Osteocyte (in vitro differentiated cells): ENCODE measurements at regions not wholly inside any gene's neighbourhood (a gene's known extent, or its start where the extent isn't known, plus 50 kb on each side); places are given as distances from the start of the nearest gene placed in this dataset.

Experiments
- DNase-seq: peaks from one replicate; pipeline ENCODE4 v3.0.0; 2021; ENCODE audit warnings: mixed read lengths; ENCODE audit not compliant: unreplicated experiment; ENCODE audit errors: extremely low spot score
- H3K27ac Mint-ChIP-seq: one replicate; pipeline ENCODE4 v1.8.0; 2021; ENCODE audit warnings: mild to moderate bottlenecking, mixed read lengths; ENCODE audit not compliant: unreplicated experiment
- H3K27me3 Mint-ChIP-seq: one replicate; pipeline ENCODE4 v1.8.0; 2021; ENCODE audit warnings: mixed read lengths; ENCODE audit not compliant: unreplicated experiment
- H3K36me3 Mint-ChIP-seq: one replicate; pipeline ENCODE4 v1.8.0; 2021; ENCODE audit warnings: mixed read lengths; ENCODE audit not compliant: unreplicated experiment
- H3K4me1 Mint-ChIP-seq: one replicate; pipeline ENCODE4 v1.8.0; 2021; ENCODE audit warnings: mixed read lengths; ENCODE audit not compliant: unreplicated experiment
- H3K4me3 Mint-ChIP-seq: one replicate; pipeline ENCODE4 v1.8.0; 2021; ENCODE audit warnings: mild to moderate bottlenecking, moderate library complexity, mixed read lengths; ENCODE audit not compliant: unreplicated experiment
- H3K9me3 Mint-ChIP-seq: one replicate; pipeline ENCODE4 v1.8.0; 2021; ENCODE audit warnings: mixed read lengths; ENCODE audit not compliant: unreplicated experiment
- CTCF ChIP-seq: fragments of 200-600 bp; sonication (generic); IDR thresholded peaks from 2 replicates; pipeline ENCODE4 v1.5.0; 2021; ENCODE audit warnings: antibody characterized with exemption, mild to moderate bottlenecking, moderate library complexity

DNA sequence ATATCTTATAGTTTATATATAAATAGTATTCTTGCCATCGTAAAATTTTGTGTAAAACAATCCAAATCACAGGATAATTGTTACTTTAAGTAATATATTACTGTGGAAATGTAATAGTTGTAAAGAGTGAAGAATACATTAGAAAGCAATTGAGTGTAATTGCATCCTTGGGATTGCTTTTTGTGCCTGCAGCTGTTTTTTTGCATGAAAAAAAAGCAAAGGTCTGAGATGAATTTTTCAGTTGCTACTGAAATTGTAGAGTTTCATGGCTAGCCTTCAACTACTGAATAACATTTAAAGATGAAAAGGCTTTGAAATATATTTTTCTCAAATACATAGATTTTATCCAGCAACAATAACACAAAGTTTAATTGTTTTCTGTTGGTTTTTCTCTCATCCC lies 232.0 kb upstream of the FAM174A start:
- H3K4me3 Mint-ChIP-seq, result no peak overlapping the region
- no peak for TF ChIP-seq CTCF
- no peaks in the 10 kb centered on the region for H3K9me3 Mint-ChIP-seq
- H3K27me3 Mint-ChIP-seq, result peaks cover 6% of the 10 kb centered on the region
- DNase-seq, result no peak
- H3K36me3 Mint-ChIP-seq, result no peaks in the 10 kb centered on the region
- no peak overlapping the region for H3K27ac Mint-ChIP-seq
- H3K4me1 Mint-ChIP-seq, result no peaks in the 10 kb centered on the region

- Mint-ChIP-seq H3K4me1 (no peaks in the 10 kb centered on the region), H3K36me3 (no peaks in the 10 kb centered on the region), H3K4me3 (no peak overlapping the region)
Measured at GRCh38 chr5:100299261-100299660, 235.9 kb upstream of the FAM174A start.

DNA sequence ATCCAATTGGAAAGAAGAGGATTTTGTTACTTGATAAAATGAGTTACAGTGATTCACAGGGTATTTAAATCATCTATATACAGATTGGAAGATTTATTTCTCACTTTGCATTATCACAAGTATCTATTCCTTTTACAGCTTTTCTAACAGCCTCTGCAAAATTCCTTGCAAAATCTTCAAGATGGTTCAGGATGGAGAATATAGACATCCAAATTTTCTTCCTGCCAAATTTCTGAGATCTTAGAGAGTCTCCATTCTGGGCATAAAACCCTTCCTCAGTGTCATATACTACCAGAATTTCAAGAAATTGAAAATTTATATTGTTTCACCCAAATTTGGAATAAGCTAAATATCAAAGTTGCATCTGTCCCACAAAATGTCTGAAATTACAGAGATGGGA lies 259.1 kb upstream of the FAM174A start:
- no peaks in the 10 kb centered on the region for H3K9me3 Mint-ChIP-seq

More at GRCh38 chr5:100299261-100299660, 235.9 kb upstream of the FAM174A start:
- Mint-ChIP-seq H3K27ac (no peak overlapping the region), H3K27me3 (peaks cover 12% of the 10 kb centered on the region), H3K9me3 (no peaks in the 10 kb centered on the region)
- DNase-seq, result no peak
- TF ChIP-seq CTCF, result no peak

DNA sequence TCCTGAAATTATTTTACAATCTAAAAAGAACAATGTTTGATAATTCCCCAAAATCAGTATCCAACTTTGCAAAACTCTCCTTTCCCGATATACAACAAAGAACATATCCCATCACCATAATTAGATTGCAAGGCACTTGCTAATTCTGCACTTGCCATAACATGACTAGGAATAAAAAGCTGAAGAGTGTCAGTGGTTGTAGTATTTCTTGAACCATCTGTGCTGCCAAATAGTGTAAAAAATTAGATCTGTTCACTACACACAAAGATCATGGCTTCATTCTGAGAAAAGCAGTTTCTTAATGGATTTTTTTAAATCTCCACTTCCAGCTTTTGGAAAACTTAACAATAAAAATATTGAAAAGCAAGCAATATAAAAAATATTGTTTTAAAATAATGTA lies 259.5 kb upstream of the FAM174A start:
- Mint-ChIP-seq H3K27ac (no peak overlapping the region), H3K27me3 (peaks cover 6% of the 10 kb centered on the region), H3K9me3 (no peaks in the 10 kb centered on the region), H3K36me3 (no peaks in the 10 kb centered on the region), H3K4me1 (peaks cover 3% of the 10 kb centered on the region), H3K4me3 (no peak overlapping the region)
- TF ChIP-seq CTCF, result no peak
- no peak for DNase-seq

More for the DNA sequence above, 259.1 kb upstream of the FAM174A start:
- no peak for TF ChIP-seq CTCF
- Mint-ChIP-seq H3K27ac (no peak overlapping the region), H3K4me1 (no peaks in the 10 kb centered on the region), H3K36me3 (no peaks in the 10 kb centered on the region), H3K27me3 (peaks cover 6% of the 10 kb centered on the region), H3K4me3 (no peak overlapping the region)
- no peak for DNase-seq

GRCh38 chr5:100273846-100274580 lies 261.2 kb upstream of the FAM174A start:
- Mint-ChIP-seq H3K36me3 (no peaks in the 10 kb centered on the region), H3K4me3 (no peak overlapping the region), H3K27me3 (peaks cover 6% of the 10 kb centered on the region), H3K4me1 (peaks cover 4% of the 10 kb centered on the region), H3K9me3 (no peaks in the 10 kb centered on the region), H3K27ac (no peak overlapping the region)
- DNase-seq, result no peak
- TF ChIP-seq CTCF, result no peak
